ENCODE measurements at regions not wholly inside any gene's neighbourhood (a gene's known extent, or its start where the extent isn't known, plus 50 kb on each side); places are given as distances from the start of the nearest gene placed in this dataset.

DNA sequence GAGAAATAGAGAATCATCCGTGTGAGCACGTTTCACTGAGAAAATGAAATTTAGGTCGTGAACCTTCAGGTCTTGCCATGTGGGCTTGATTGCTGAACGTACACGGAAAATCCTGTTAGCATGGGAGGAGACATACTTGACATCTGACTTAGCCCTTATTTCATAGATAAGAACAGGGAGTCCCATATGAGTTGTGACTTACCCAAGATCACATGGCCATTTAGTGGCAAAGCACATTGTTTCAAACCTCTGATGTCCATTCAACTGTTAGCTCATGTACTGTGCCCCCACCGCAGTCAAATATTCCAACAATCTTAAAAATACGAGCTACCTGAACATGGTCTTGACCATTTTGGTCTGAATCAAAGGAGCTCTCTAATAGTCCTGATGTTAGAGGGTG lies 411.2 kb upstream of the FZD8 start:
- intact Hi-C loops (cut with micrococcal nuclease), result no loop called here
- no peaks in the 10 kb centered on the region for H3K4me1 Mint-ChIP-seq
- TF ChIP-seq CTCF (IDR thresholded peaks at IDR 0.05), result no peak
- H3K4me3 Mint-ChIP-seq, result no peak overlapping the region
- ChIA-PET POLR2A (no interaction called here), CTCF (no interaction called here)
- no peaks in the 10 kb centered on the region for H3K9me3 Mint-ChIP-seq
- H3K27ac Mint-ChIP-seq, result no peak overlapping the region
- no peaks in the 10 kb centered on the region for H3K36me3 Mint-ChIP-seq (ENCODE audit: low read depth)
- no peaks in the 10 kb centered on the region for H3K27me3 Mint-ChIP-seq
- ATAC-seq (ENCODE audit: low read depth), result no peak
- no peak for DNase-seq

GRCh38 chr10:36051500-36051991 lies 409.4 kb upstream of the FZD8 start:
- no peaks in the 10 kb centered on the region for H3K27me3 Mint-ChIP-seq

GRCh38 chr10:36050763-36051499 lies 408.8 kb upstream of the FZD8 start:
- intact Hi-C loops (cut with micrococcal nuclease), result no loop called here
- no peaks in the 10 kb centered on the region for H3K27me3 Mint-ChIP-seq
- no peak overlapping the region for H3K27ac Mint-ChIP-seq
- H3K4me3 Mint-ChIP-seq, result no peak overlapping the region
- H3K9me3 Mint-ChIP-seq, result no peaks in the 10 kb centered on the region
- no peaks in the 10 kb centered on the region for H3K4me1 Mint-ChIP-seq
- H3K36me3 Mint-ChIP-seq (ENCODE audit: low read depth), result no peaks in the 10 kb centered on the region
- DNase-seq (no peak), ATAC-seq (ENCODE audit: low read depth) (no peak)
- no peak for TF ChIP-seq CTCF (IDR thresholded peaks at IDR 0.05)
- ChIA-PET POLR2A (no interaction called here), CTCF (no interaction called here)

More at GRCh38 chr10:36051500-36051991, 409.4 kb upstream of the FZD8 start:
- no peak for ATAC-seq (ENCODE audit: low read depth)
- Mint-ChIP-seq H3K27ac (no peak overlapping the region), H3K36me3 (ENCODE audit: low read depth) (no peaks in the 10 kb centered on the region), H3K4me1 (no peaks in the 10 kb centered on the region), H3K4me3 (no peak overlapping the region), H3K9me3 (no peaks in the 10 kb centered on the region)
- POLR2A ChIA-PET, result no interaction called here
- CTCF ChIA-PET, result no interaction called here
- no peak for DNase-seq
- intact Hi-C loops (cut with micrococcal nuclease), result no loop called here
- no peak for TF ChIP-seq CTCF (IDR thresholded peaks at IDR 0.05)

DNA sequence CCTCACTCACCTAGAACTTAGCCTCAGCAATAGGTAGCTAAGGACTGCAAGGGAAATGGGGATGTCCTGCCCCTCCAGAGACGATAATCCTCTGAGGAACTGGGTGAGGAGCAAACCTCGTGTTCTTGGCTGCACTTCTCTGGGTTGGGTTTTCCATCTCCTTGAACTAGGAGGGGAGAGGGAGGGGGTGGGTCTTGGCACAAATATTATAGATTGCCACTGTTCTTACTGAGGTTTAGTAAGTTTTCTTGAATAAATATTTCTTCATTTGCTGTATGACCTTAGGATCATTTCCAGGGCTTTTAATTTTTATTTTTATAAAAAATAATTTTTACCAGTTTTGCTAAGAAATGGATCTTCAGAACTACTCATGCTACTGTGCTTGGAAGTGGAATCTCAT lies 406.7 kb upstream of the FZD8 start:
- ChIA-PET CTCF (no interaction called here), POLR2A (no interaction called here)
- peaks cover 2% of the 10 kb centered on the region for H3K9me3 Mint-ChIP-seq
- no peaks in the 10 kb centered on the region for H3K27me3 Mint-ChIP-seq
- no peak for TF ChIP-seq CTCF (IDR thresholded peaks at IDR 0.05)
- H3K27ac Mint-ChIP-seq, result no peak overlapping the region
- intact Hi-C loops (cut with micrococcal nuclease), result no loop called here
- DNase-seq (no peak), ATAC-seq (ENCODE audit: low read depth) (no peak)
- H3K36me3 Mint-ChIP-seq (ENCODE audit: low read depth), result no peaks in the 10 kb centered on the region
- no peaks in the 10 kb centered on the region for H3K4me1 Mint-ChIP-seq
- no peak overlapping the region for H3K4me3 Mint-ChIP-seq

- H3K4me3 Mint-ChIP-seq, result no peak overlapping the region
- H3K36me3 Mint-ChIP-seq (ENCODE audit: low read depth), result no peaks in the 10 kb centered on the region
- intact Hi-C loops (cut with micrococcal nuclease), result no loop called here
- no peaks in the 10 kb centered on the region for H3K4me1 Mint-ChIP-seq
- TF ChIP-seq CTCF (IDR thresholded peaks at IDR 0.05), result no peak
- H3K9me3 Mint-ChIP-seq, result peaks cover 2% of the 10 kb centered on the region
- DNase-seq (no peak), ATAC-seq (ENCODE audit: low read depth) (no peak)
- CTCF ChIA-PET, result no interaction called here
- no peaks in the 10 kb centered on the region for H3K27me3 Mint-ChIP-seq
- POLR2A ChIA-PET, result no interaction called here
- no peak overlapping the region for H3K27ac Mint-ChIP-seq
Observed at GRCh38 chr10:36048236-36048635, 406.1 kb upstream of the FZD8 start.
